Prostate gland (tissue), 1 donor: ENCODE measurements at regions not wholly inside any gene's neighbourhood (a gene's known extent, or its start where the extent isn't known, plus 50 kb on each side); places are given as distances from the start of the nearest gene placed in this dataset.

ENCODE experiments used
- POLR2A ChIP-seq: fragments of 450-650 bp; IDR thresholded peaks from one replicate; pipeline ENCODE4 v1.6.1; 2016; ENCODE audit warnings: antibody characterized with exemption, mild to moderate bottlenecking
- POLR2AphosphoS5 ChIP-seq: sonication (generic); formaldehyde crosslinking; IDR thresholded peaks from one replicate; pipeline ENCODE4 v1.6.1; 2017; ENCODE audit warnings: antibody characterized with exemption

- TF ChIP-seq POLR2AphosphoS5: no peak
- TF ChIP-seq POLR2A: no peak
Measured at GRCh38 chr20:57103146-57103800, 163.2 kb downstream of the BMP7 start.
